NCI-H82 treated with DMSO at 0.1 percent for 48 hours (cell line): ENCODE measurements at regions not wholly inside any gene's neighbourhood (a gene's known extent, or its start where the extent isn't known, plus 50 kb on each side); places are given as distances from the start of the nearest gene placed in this dataset.
A peak's percentile ranks its signal among the peaks of the same experiment; 100 is the strongest.
"Not testable (repeated sequence)": the region's sequence is repeated elsewhere in the genome, so short reads cannot be mapped to it uniquely, and the experiment has no call there.

ENCODE experiments used
- DNase-seq: peaks from one replicate; lab custom pipeline; 2025; ENCODE audit not compliant: unreplicated experiment; lab: John Stamatoyannopoulos, UW

DNA sequence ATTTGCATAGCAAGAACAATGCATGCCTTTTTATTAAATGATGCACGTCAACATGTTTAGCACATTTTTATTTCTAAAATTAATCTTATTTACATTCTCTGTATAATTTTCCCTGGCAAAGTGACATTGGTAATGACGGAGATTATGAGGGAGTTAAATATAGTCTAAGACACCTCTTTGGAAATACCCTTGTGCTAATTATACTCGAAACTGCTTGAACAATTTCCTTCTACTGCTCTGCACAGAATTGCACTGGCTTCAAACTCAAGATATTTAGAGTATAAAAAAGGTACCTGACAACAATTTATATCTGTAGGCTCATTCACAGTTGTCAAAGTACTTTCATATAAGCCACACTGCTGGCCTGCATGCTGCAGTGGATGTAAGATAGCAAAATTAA, 602.7 kb downstream of the NXPH1 start:
- no peak for DNase-seq

DNA sequence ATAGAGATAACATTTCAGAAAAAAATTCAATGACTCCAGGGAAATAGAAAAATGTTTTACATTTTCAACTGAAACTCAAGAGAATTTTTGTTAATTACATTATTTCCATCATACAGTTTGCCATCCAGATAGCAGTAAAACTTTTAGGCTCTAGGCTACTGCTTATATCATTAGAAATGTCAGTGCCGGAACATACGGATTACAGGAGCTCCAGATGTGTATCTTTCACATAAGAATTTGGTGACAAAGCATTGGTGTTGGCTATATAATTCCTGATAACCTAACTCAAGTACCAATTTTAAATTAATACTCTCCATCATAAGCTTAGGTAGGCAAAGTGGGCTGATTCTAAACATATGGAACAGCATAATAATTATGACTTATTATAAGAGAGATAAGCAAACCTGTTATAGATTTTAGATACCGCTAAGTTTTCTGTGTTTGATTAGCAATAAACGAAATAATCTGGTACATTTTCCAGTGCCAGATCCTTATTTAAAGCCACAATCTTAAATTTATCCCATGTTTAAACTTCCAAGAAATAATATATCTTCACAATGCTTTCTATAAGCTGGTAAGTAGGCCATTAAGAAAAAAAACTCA, 637.9 kb downstream of the NXPH1 start:
- no peak for DNase-seq

DNA sequence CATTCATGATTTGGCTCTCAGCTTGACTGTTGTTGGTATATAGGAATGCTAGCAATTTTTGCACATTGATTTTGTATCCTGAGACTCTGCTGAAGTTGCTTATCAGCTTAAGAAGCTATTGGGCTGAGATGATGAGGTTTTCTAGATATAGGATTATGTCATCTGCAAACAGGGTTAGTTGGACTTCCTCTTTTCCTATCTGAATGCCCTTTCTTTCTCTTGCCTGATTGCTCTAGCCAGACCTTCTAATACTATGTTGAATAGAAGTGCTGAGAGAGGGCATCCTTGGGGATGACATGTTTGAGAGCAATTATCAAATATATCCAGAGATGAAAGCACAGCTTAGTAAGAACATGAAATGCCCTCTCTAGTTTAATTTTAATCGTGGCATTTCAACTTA, 642.4 kb downstream of the NXPH1 start:
- DNase-seq = not testable (repeated sequence)

DNA sequence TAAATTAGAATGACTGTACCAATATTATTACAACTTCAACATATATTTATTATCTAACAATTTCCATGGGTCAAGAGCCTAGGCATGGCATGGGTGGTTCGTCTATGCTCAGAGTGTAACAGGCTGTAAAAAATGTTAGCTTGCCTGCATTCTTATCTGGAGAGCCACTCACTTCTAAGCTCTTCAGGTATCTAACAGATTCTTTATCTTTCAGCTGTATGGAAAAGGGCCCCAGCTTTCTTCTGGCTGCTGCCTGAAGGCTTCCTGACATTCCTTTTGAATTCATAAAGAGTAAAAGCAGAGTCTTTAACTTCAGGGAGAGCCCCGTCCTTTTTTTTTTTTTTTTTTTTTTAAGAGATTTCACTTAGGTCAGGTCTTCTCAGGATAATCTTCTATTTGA, 648.8 kb downstream of the NXPH1 start:
- no peak for DNase-seq

DNA sequence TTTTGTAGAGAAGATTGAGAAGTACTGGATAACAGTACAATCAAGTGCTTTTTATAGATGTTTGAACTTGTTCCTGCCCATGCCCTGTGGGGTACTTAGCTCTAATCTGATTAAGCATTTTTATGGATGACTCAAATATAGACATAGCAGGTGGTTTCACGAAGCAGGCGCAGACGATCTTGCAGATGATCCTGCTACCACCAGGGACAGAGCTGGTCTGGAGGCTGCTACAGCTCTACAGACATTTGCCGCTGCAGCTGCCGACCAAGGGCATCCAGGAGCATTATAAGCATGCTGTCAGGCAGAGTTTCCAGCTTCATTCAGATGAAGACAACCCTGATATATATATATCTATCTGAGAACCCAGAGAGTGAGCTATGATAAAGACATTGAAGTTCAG, 650.4 kb downstream of the NXPH1 start:
- DNase-seq = peak; percentile 6

DNA sequence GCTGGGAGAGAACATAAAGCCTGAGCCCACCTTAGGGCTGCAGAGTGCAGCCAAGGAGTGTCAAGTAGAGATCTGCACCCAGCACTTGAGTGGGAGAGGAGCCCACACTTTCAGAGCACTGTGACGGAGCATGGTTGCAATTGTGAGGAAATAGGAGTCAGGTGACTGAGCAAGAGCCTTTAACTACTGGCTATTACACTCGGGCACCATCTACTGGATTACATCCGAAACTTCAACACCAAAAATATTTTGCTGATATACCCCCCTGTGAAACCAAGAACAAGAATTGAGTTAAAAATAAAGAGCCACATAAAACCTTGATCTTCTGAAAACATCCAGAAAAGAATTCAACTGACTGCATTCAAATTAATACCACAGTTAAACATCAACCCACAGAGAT, 657.9 kb downstream of the NXPH1 start:
- DNase-seq = no peak

DNA sequence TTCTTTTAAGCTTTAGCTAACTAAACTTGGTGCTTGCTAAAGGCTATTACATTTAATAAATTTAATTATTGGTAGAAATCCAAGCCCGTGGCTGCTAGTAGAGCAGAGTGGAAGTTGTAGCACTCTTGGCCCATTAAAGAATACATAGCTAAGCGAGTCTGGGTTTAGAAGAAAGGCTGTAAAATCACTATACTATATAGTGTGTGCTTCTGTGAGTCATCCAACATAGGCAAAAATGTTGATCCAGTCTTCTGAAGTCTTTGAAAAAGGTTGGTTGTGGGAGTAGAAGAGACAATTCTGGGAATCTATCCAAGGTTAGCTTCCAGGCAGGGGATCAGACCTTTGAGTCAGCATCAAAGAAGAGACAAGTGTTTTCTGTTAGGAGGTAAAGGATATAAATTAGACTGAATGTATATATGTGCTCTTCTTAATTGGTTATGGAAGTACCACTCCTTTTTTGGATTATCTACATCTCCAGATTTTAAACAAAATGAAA, 664.2 kb downstream of the NXPH1 start:
- no peak for DNase-seq

DNA sequence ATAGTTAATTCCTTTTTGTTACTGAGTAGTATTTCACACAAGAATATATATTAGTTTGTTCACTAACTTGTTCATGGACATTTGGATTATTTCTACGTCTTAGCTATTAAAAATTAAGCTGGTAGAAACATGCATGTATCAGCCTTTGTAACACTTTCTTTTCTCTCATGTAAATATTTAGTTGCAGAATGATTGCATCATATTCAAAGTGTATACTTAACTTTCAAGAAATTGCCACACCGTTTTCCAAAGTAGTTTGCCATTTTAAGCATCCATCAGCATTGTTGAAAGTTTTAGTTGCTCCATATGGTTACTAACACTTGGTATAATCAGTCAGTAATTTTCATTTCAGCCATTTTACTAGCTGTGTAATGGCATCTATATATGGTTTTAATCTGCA, 666.9 kb downstream of the NXPH1 start:
- DNase-seq = no peak

DNA sequence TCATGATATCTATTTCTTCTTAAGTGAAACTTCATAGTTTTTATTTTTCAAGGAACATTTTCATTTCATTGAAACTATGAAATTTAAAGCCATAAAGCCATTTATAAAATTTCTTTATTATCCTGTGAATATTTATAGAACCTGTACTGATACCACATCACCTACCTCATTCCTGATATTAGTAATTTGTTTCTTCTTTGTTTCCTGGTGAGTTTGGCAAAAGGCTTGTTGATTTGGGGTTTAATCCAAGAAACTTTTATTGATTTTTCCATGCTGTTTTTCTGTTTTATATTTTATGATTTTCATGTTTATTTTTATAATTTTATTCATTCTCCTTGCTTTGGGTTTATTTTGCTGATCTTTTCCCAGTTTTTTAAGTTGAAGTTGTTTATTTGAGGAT, 669.4 kb downstream of the NXPH1 start:
- DNase-seq = no peak

DNA sequence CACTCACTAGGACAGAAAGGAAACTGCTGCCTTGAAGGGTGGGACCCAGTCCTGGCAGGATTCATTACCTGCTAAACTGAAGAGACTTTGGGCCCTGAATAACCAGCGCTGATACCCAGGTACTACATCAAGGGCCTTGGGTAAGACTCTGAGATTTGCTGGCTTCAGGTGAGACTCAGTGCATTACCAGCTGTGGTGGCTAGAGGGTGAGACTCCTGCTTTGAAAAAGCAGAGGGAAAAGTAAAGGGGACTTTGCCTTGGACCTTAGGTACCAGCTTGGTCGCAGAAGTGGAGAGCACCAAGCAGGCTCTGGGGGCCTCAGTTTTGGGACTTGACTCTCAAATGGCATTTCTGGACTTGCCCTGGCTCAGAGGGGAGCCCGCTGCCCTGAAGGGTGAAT, 673.3 kb downstream of the NXPH1 start:
- DNase-seq = no peak

DNA sequence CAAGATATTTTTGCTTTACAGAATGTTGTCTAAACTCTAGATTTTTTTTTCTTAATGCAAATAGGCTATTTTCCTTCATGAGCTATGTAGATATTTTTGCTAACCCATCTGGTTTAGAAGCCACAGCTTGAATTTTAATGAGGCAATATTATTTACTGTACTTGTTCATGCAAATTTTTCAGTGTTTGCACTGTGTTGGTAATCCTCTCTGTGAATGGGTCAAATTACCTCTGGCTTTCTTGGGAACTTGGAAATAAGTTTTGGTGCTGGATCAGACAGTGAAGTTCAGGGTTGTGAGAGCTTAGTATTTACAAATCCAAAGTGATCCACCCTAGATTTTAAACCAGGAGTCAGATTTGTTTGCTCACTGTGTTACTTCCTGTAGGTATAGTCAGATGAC, 686.9 kb downstream of the NXPH1 start:
- DNase-seq = no peak

DNA sequence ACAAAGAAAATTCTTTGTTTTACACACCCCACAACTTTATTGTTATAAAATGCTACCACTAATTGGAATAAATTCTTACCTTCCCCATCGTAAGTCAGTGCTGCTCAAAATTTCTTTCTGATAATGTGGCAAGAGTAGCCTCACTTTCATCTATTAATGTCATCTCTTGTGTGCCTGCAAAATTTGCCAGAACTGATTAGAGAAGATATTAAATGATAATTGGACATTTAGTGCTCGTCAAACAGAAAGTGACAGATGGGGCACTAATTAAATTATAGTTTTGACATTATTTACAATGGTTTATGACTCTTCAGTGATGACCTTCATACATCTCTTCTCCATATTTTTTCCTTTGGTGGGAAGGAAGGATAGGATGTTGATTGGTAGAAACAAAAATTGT, 690.9 kb downstream of the NXPH1 start:
- no peak for DNase-seq

DNA sequence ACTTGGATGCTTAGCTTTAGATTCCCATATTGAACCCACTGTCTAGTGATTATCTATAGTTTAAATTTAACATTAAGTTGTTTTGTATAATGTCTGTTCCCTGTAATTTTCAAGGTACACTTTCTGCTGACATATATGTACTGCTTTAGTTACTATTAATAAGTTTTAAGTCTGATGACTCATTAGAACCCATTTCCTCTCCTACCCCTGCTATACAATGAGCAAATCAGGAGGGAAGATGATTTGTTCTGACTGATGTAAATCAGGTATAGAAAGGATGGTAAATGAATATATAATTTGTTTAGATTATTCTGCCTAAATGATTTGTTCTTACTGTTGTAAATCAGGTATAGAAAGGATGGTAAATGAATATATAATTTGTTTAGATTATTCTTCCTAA, 691.8 kb downstream of the NXPH1 start:
- no peak for DNase-seq

DNA sequence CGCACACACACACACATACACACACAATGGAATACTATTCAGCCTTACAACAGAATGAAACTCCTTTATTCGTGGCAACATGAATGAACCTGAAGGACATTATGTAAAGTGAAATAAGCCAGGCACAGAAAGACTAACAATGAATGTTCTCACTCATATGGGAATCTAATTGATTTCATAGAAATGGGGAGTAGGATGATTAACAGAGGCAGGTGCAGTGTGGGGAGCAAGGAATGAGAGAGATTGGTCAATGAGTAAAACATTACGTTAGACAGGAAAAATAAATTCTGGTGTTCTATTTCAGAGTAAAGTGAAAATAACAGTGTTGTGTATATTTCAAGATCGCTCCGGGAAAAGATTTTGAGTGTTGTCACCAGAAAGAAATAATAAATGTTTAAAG, 694.5 kb downstream of the NXPH1 start:
- DNase-seq = no peak

DNA sequence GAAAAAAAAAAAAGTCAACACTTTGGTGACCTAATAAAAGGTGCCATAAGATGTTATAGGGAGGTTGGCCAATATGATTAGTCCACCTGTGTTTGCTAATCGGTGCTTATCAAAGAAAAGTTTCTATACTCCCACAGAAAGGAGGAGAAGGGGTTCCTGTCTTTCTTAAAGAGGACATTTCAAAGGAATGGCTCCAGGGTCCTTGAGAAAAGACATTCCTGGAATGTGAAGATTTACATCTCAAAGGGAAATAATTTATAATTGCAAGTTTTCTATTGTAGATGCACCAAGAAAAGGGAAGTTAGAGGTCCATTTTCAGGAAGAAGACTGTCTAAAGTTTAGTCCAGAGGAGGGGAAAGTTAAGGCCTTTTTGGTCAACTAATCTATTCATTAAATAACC, 715.3 kb downstream of the NXPH1 start:
- DNase-seq = no peak

DNA sequence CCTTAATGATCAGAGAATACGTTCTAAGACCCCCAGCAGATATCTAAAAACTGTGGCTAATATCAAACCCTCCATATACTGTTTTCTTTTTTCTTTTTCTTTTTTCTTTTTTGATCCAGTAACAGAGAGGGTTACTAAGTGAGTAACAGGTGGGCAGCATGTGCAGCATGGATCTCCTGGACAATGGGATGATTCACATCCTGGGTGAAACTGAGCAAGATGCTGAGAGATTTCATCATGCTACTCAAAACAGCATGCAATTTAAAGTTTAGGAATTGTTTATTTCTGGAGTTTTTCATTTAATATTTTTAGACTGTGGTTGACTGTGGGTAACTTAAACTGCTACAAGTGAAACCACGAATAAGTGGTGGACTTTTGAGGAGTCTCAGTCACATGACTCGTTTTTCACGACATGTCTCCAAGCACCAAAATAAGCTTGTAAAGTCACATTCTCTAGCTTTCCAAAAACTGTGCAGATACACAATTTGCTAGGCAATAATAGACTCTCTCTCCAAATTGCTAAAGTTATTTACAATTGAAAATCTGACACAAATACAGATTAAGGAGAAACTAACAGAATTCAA, 716.2 kb downstream of the NXPH1 start:
- no peak for DNase-seq

DNA sequence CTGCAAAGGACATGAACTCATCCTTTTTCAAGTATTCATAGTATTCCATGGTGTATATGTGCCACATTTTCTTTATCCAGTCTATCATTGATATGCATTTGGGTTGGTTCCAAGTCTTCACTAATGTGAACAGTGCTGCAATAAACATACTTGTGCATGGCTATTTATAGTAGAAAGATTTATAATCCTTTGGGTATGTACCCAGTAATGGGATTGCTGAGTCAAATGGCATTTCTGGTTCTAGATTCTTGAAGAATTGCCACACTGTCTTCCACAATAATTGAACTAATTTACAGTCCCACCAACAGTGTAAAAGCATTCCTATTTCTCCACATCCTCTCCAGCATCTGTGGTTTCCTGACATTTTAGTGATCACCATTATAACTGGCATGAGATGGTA, 730.3 kb downstream of the NXPH1 start:
- DNase-seq = not testable (repeated sequence)

DNA sequence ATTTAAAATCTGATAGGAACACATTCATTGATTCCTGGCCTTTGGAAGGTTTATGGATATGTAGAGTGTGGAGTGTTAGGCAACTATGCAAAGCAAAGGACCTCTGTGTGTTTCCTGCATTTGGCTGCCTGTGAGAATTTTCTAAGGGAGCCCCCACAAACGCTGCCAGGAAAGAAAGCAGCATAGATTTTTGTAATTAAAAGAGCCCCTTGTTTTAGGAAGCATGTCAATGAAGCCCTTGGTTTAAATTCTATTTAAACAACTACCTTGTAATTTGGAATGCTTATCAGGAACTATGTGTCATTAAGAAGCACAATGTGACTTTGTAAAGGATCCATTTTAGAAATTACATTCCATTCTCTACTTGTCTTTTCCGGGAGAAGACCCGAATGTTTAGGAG, 742.5 kb downstream of the NXPH1 start:
- DNase-seq = no peak

DNA sequence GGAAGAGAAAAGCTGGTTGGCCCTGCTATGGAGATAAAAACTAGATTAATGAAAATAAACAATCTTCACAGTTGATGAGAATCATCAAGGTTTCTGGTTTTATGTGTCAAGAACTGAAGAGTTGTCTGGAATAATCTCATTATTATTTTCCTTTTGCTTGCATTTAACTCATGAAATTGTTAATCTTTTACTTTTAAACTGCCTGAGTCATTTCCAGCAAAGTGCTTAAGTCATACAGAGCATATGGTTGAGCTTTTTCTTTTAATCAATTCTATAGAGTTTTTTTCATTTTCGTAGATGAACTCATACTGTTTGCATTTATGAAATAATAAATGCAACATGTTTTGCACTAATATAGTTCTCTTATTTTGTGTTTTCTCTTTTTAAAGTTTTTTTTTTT, 747.9 kb downstream of the NXPH1 start:
- no peak for DNase-seq

DNA sequence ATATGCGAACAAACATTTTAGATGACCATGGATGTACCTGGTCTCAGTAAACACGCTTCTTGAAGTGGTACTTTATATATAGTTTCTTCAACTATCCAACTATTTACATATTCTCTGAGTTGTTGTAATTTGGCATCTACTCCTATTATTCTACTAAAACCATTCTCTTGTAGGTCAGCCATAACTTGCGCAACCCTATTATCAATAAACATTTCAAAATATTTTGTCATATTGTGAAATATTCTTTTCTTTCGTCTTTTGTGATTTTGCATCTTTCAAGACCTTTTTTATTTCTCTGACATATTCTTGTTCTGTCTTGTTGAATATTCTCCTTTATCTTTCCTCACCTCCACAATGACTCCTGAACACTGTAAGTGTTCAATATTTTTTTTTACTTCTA, 753.3 kb downstream of the NXPH1 start:
- DNase-seq = no peak

DNA sequence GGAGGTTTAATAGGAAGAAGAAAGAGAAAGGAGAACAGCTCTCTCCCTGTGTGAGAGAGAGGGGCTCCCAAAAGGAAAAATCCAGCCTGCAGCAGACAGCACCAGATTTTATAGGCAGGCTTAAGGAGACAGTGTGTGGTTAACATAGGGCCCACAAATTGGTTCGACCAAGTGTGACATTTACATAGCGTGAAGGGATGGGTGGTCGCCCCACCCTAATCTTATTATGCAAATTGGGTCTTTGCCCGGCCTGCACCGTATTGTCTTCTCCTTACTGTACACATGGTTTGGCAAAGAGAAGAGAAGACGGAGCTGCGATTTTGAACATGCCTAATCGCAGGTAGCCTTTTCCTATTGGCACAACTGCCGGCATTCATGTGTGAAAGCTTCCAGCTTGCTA, 756.3 kb downstream of the NXPH1 start:
- peak; percentile 98 for DNase-seq

DNA sequence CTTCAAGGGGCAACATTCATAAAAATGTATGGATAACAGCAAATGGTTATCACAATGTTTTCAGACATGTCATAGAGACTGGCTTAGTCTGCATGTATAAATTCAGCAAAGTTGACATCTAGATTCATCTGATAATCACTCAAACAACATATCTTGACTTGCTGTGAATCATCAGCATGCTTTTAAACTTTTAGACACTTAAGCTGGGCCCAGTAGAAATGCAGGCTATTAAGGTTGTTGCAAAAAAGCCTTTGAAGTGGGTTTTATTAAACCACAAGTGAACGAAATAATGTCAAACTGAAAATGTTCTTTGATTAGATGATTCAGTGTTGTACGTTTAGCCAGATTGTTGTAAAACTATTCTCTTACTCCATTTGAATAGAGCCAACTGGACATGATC, 759.6 kb downstream of the NXPH1 start:
- no peak for DNase-seq

DNA sequence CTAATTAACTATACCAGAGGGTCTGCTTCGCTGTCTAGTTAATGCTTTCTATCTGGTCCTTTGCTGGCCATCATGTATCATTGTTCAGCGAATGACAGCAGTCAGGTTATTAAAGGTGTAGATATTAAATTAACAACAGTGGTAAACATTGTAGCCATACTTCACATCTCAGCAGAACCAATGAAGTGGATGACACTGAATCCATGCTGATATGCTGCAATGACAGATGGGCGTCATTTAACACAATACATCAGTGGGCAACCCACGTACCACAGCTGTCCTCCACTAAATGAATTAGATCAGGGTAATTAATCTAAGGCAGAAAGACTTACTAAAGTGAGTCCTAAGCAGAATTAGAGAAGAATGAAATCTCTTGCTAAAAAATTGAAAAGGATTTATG, 767.2 kb downstream of the NXPH1 start:
- DNase-seq = peak; percentile 99
